GM12875 (cell line): ENCODE measurements at regions not wholly inside any gene's neighbourhood (a gene's known extent, or its start where the extent isn't known, plus 50 kb on each side); places are given as distances from the start of the nearest gene placed in this dataset.

Experiments
- H3K4me3 ChIP-seq: one replicate; pipeline ENCODE4 v1.5.1; 2011; ENCODE audit warnings: low read depth, low read length, control low read depth
- CTCF ChIP-seq: IDR thresholded peaks from 2 replicates; pipeline ENCODE4 v1.5.1; 2011; ENCODE audit warnings: low read depth, mild to moderate bottlenecking, control low read depth, inconsistent platforms, low read length, moderate library complexity, borderline replicate concordance; ENCODE audit not compliant: insufficient read depth

GRCh38 chr2:60267122-60267521, 286.3 kb downstream of the BCL11A start:
- no peak overlapping the region for H3K4me3 ChIP-seq
- TF ChIP-seq CTCF, result no peak

GRCh38 chr2:60262178-60262577, 291.3 kb downstream of the BCL11A start:
- TF ChIP-seq CTCF, result no peak
- H3K4me3 ChIP-seq, result no peak overlapping the region

- no peak for TF ChIP-seq CTCF
- no peak overlapping the region for H3K4me3 ChIP-seq
These were observed 292.7 kb downstream of the BCL11A start for GRCh38 chr2:60260639-60261296.

- TF ChIP-seq CTCF, result no peak
- no peak overlapping the region for H3K4me3 ChIP-seq
These were observed 293.7 kb downstream of the BCL11A start for GRCh38 chr2:60259781-60260180.

- TF ChIP-seq CTCF, result no peak
- no peak overlapping the region for H3K4me3 ChIP-seq
These were observed 300.8 kb downstream of the BCL11A start for GRCh38 chr2:60252581-60253150.

- no peak overlapping the region for H3K4me3 ChIP-seq
- no peak for TF ChIP-seq CTCF
These were observed 302.2 kb downstream of the BCL11A start for GRCh38 chr2:60251247-60251646.

GRCh38 chr2:60249879-60250278, 303.6 kb downstream of the BCL11A start:
- H3K4me3 ChIP-seq, result no peak overlapping the region

More at GRCh38 chr2:60249879-60250278, 303.6 kb downstream of the BCL11A start:
- TF ChIP-seq CTCF, result no peak
